ENCODE measurements at regions not wholly inside any gene's neighbourhood (a gene's known extent, or its start where the extent isn't known, plus 50 kb on each side); places are given as distances from the start of the nearest gene placed in this dataset.
"Not testable (repeated sequence)": the region's sequence is repeated elsewhere in the genome, so short reads cannot be mapped to it uniquely, and the experiment has no call there.

GRCh38 chr5:66368811-66369210 lies 224.7 kb downstream of the SREK1 start:
- H3K4me3 Mint-ChIP-seq, result no peak overlapping the region
- H3K27ac Mint-ChIP-seq, result no peak overlapping the region
- no peaks in the 10 kb centered on the region for H3K36me3 Mint-ChIP-seq (ENCODE audit: low read depth)
- no peaks in the 10 kb centered on the region for H3K9me3 Mint-ChIP-seq
- intact Hi-C loops (cut with micrococcal nuclease), result no loop called here
- peaks cover 9% of the 10 kb centered on the region for H3K27me3 Mint-ChIP-seq
- DNase-seq, result no peak
- no peaks in the 10 kb centered on the region for H3K4me1 Mint-ChIP-seq

GRCh38 chr5:66377747-66378146 lies 218.4 kb upstream of the MAST4 start:
- Mint-ChIP-seq H3K27me3 (peaks cover 4% of the 10 kb centered on the region), H3K27ac (no peak overlapping the region), H3K4me3 (no peak overlapping the region), H3K36me3 (ENCODE audit: low read depth) (no peaks in the 10 kb centered on the region), H3K9me3 (peaks cover 11% of the 10 kb centered on the region), H3K4me1 (peaks cover 1% of the 10 kb centered on the region)
- no peak for DNase-seq
- intact Hi-C loops (cut with micrococcal nuclease), result no loop called here

- Mint-ChIP-seq H3K4me1 (peaks cover 1% of the 10 kb centered on the region), H3K27me3 (peaks cover 4% of the 10 kb centered on the region)
- intact Hi-C loops (cut with micrococcal nuclease), result no loop called here
Observed at GRCh38 chr5:66378407-66378806, 217.8 kb upstream of the MAST4 start.

GRCh38 chr5:66382152-66382551 lies 214.0 kb upstream of the MAST4 start:
- intact Hi-C loops (cut with micrococcal nuclease), result no loop called here
- Mint-ChIP-seq H3K36me3 (ENCODE audit: low read depth) (no peaks in the 10 kb centered on the region), H3K27ac (no peak overlapping the region), H3K9me3 (peaks cover 11% of the 10 kb centered on the region), H3K4me3 (no peak overlapping the region), H3K27me3 (peaks cover 4% of the 10 kb centered on the region), H3K4me1 (peaks cover 1% of the 10 kb centered on the region)
- DNase-seq, result no peak

More at GRCh38 chr5:66378407-66378806, 217.8 kb upstream of the MAST4 start:
- no peak for DNase-seq
- Mint-ChIP-seq H3K4me3 (no peak overlapping the region), H3K9me3 (peaks cover 11% of the 10 kb centered on the region), H3K36me3 (ENCODE audit: low read depth) (no peaks in the 10 kb centered on the region), H3K27ac (no peak overlapping the region)

- H3K4me1 Mint-ChIP-seq; H3K4me3 Mint-ChIP-seq; H3K36me3 Mint-ChIP-seq (ENCODE audit: low read depth); intact Hi-C loops (cut with micrococcal nuclease); H3K27ac Mint-ChIP-seq; H3K9me3 Mint-ChIP-seq; DNase-seq: not testable (repeated sequence)
- H3K27me3 Mint-ChIP-seq, result peaks cover 16% of the 10 kb centered on the region
Observed at GRCh38 chr5:66405145-66405544, 191.0 kb upstream of the MAST4 start.

GRCh38 chr5:66406761-66407336 lies 189.3 kb upstream of the MAST4 start:
- Mint-ChIP-seq H3K27me3 (peaks cover 11% of the 10 kb centered on the region), H3K4me1 (no peaks in the 10 kb centered on the region), H3K27ac (no peak overlapping the region), H3K4me3 (no peak overlapping the region), H3K9me3 (peaks cover 3% of the 10 kb centered on the region), H3K36me3 (ENCODE audit: low read depth) (no peaks in the 10 kb centered on the region)
- DNase-seq, result no peak
- intact Hi-C loops (cut with micrococcal nuclease), result no loop called here

- H3K27ac Mint-ChIP-seq, result no peak overlapping the region
- H3K36me3 Mint-ChIP-seq (ENCODE audit: low read depth), result no peaks in the 10 kb centered on the region
- intact Hi-C loops (cut with micrococcal nuclease), result no loop called here
- H3K4me1 Mint-ChIP-seq, result no peaks in the 10 kb centered on the region
- H3K4me3 Mint-ChIP-seq, result no peak overlapping the region
- no peak for DNase-seq
- H3K9me3 Mint-ChIP-seq, result no peaks in the 10 kb centered on the region
- H3K27me3 Mint-ChIP-seq, result peaks cover 6% of the 10 kb centered on the region
Observed at GRCh38 chr5:66407765-66408164, 188.4 kb upstream of the MAST4 start.

GRCh38 chr5:66408576-66408975 lies 187.6 kb upstream of the MAST4 start:
- Mint-ChIP-seq H3K27me3 (peaks cover 1% of the 10 kb centered on the region), H3K27ac (no peak overlapping the region), H3K4me3 (no peak overlapping the region), H3K9me3 (no peaks in the 10 kb centered on the region), H3K4me1 (no peaks in the 10 kb centered on the region), H3K36me3 (ENCODE audit: low read depth) (no peaks in the 10 kb centered on the region)
- DNase-seq, result no peak
- intact Hi-C loops (cut with micrococcal nuclease), result no loop called here

GRCh38 chr5:66410122-66410521 lies 186.1 kb upstream of the MAST4 start:
- H3K27ac Mint-ChIP-seq, result no peak overlapping the region
- intact Hi-C loops (cut with micrococcal nuclease), result no loop called here
- H3K36me3 Mint-ChIP-seq (ENCODE audit: low read depth), result no peaks in the 10 kb centered on the region
- no peaks in the 10 kb centered on the region for H3K9me3 Mint-ChIP-seq
- no peak for DNase-seq
- no peak overlapping the region for H3K4me3 Mint-ChIP-seq
- no peaks in the 10 kb centered on the region for H3K4me1 Mint-ChIP-seq
- H3K27me3 Mint-ChIP-seq, result no peaks in the 10 kb centered on the region

GRCh38 chr5:66411701-66412100 lies 184.5 kb upstream of the MAST4 start:
- Mint-ChIP-seq H3K4me1 (no peaks in the 10 kb centered on the region), H3K27ac (no peak overlapping the region), H3K4me3 (no peak overlapping the region), H3K36me3 (ENCODE audit: low read depth) (no peaks in the 10 kb centered on the region), H3K9me3 (no peaks in the 10 kb centered on the region), H3K27me3 (peaks cover 3% of the 10 kb centered on the region)
- DNase-seq, result no peak
- intact Hi-C loops (cut with micrococcal nuclease), result no loop called here

- intact Hi-C loops (cut with micrococcal nuclease), result no loop called here
- Mint-ChIP-seq H3K36me3 (ENCODE audit: low read depth) (no peaks in the 10 kb centered on the region), H3K27me3 (peaks cover 5% of the 10 kb centered on the region), H3K4me3 (no peak overlapping the region), H3K4me1 (no peaks in the 10 kb centered on the region), H3K27ac (no peak overlapping the region), H3K9me3 (no peaks in the 10 kb centered on the region)
- no peak for DNase-seq
Observed at GRCh38 chr5:66413931-66414330, 182.3 kb upstream of the MAST4 start.

- peaks cover 5% of the 10 kb centered on the region for H3K27me3 Mint-ChIP-seq
- intact Hi-C loops (cut with micrococcal nuclease), result no loop called here
- H3K4me3 Mint-ChIP-seq, result no peak overlapping the region
Observed at GRCh38 chr5:66415208-66415607, 181.0 kb upstream of the MAST4 start.

GRCh38 chr5:66416698-66417097 lies 179.5 kb upstream of the MAST4 start:
- H3K4me3 Mint-ChIP-seq, result no peak overlapping the region
- H3K36me3 Mint-ChIP-seq (ENCODE audit: low read depth), result no peaks in the 10 kb centered on the region
- intact Hi-C loops (cut with micrococcal nuclease), result no loop called here
- DNase-seq, result no peak
- no peak overlapping the region for H3K27ac Mint-ChIP-seq
- no peaks in the 10 kb centered on the region for H3K4me1 Mint-ChIP-seq
- peaks cover 5% of the 10 kb centered on the region for H3K27me3 Mint-ChIP-seq
- peaks cover 10% of the 10 kb centered on the region for H3K9me3 Mint-ChIP-seq

More at GRCh38 chr5:66415208-66415607, 181.0 kb upstream of the MAST4 start:
- Mint-ChIP-seq H3K36me3 (ENCODE audit: low read depth) (no peaks in the 10 kb centered on the region), H3K9me3 (no peaks in the 10 kb centered on the region), H3K27ac (no peak overlapping the region), H3K4me1 (no peaks in the 10 kb centered on the region)
- DNase-seq, result no peak

- Mint-ChIP-seq H3K9me3 (peaks cover 10% of the 10 kb centered on the region), H3K27me3 (peaks cover 5% of the 10 kb centered on the region), H3K4me3 (no peak overlapping the region), H3K4me1 (no peaks in the 10 kb centered on the region), H3K36me3 (ENCODE audit: low read depth) (no peaks in the 10 kb centered on the region), H3K27ac (no peak overlapping the region)
- no peak for DNase-seq
- intact Hi-C loops (cut with micrococcal nuclease), result no loop called here
Observed at GRCh38 chr5:66417781-66418180, 178.4 kb upstream of the MAST4 start.

GRCh38 chr5:66423484-66423883 lies 172.7 kb upstream of the MAST4 start:
- H3K27me3 Mint-ChIP-seq, result peaks cover 2% of the 10 kb centered on the region
- no peaks in the 10 kb centered on the region for H3K36me3 Mint-ChIP-seq (ENCODE audit: low read depth)
- no peak overlapping the region for H3K4me3 Mint-ChIP-seq
- intact Hi-C loops (cut with micrococcal nuclease), result no loop called here
- peaks cover 14% of the 10 kb centered on the region for H3K9me3 Mint-ChIP-seq
- no peak for DNase-seq
- no peaks in the 10 kb centered on the region for H3K4me1 Mint-ChIP-seq
- H3K27ac Mint-ChIP-seq, result no peak overlapping the region
